NCI-H345 treated with DMSO at 0.1 percent for 48 hours (cell line): ENCODE measurements at regions not wholly inside any gene's neighbourhood (a gene's known extent, or its start where the extent isn't known, plus 50 kb on each side); places are given as distances from the start of the nearest gene placed in this dataset.

Source experiments
- DNase-seq: peaks from one replicate; lab custom pipeline; 2025; ENCODE audit not compliant: unreplicated experiment; lab: John Stamatoyannopoulos, UW

DNA sequence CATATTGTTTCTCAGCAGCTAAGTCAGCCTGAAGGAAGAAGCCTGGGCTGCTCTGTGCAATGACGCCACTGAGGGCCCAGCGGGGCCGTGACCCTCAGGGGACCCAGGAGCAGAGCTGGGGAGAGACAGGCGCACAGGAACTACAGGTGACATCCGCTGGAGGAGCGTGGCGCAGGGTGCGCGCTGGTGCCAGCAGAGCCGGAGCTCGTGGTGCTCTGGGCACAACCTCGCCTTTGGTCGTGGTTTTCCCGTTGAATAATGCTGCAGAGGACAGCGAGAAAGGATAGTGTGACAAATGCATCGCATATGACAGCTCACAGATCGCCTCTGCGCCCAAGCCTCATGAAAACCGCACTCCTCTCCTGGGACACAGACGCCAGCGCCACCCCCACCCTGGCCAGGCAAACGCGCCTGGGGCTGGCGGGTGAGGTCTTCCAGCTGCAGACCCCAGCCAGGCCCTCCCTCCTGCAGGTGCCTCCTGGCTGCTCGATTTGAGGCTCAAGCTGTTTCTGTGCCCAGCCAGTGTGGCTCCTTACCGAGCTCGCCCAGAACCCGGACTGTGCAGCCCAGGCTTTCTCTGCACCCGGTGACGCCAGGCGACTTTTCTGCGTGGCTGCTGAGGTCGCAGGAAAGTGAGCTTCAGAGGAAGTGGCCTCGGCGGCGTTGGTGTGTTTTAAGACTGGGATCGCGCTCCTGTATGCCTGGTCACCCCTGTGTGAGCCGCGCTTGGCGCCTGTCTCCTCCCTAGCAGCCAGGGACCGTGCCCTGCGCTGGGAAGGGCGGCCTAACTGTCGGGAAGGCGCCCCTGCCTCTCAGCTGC, 583.1 kb upstream of the HS6ST1 start:
- no peak for DNase-seq

DNA sequence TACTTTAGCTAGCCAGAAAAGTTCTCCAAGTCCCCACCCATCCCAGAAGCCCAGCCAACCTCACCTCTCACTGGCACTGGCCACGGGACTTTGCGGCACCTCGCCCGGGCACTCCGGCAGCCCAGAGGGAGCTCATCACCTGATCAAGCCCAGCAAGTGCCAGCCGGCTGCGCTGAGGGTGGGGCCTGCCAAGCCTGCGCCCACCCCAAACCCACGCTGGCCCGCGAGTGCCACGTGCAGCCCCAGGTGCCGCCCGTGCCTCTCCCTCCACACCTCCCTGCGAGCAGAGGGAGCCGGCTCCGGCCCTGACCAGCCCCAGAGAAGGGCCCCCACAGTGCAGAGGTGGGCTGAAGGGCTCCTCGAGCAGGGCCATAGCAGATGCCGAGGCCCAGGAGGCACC, 585.0 kb upstream of the HS6ST1 start:
- DNase-seq, result no peak

- no peak for DNase-seq
These were observed 592.6 kb upstream of the HS6ST1 start for GRCh38 chr2:128911276-128911675.

GRCh38 chr2:128914320-128914719, 595.7 kb upstream of the HS6ST1 start:
- DNase-seq, result no peak

DNA sequence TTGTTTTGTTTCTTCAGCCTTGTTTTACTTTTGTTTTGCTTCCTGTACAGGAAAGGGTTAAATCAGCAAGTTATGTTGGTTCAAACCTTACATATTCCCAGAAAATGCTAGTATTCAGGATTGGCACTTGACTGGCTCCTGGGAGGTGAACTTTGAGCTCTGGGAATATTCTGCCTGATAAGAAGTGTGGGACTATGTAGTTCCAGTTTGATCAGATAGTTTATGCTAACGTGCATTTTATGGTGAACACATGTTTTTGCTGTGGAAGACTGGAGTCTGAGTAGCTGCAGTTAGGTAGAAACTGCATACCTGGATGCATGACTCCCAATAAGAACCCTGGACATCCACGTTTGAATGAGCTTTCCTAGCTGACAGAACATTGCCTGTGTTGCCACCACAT, 603.1 kb upstream of the HS6ST1 start:
- no peak for DNase-seq

DNA sequence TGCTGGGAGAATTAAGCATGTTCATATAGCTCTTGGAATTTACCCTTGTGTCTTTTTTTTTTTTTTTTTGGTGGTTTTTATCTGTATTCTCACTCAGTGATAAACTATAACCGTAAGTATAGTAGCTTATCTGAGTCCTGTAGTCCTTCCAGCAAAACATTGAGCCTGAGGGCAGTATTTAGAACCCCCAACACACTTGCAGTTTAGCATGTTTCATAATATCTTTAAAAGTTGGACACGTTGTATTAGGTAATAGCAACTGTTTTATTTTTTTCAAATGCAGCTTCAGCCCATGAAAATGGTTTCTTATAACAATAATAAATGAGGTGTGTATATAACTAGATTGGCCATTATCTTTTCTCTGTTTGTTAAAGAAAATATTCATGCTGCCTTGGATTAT, 603.5 kb upstream of the HS6ST1 start:
- DNase-seq, result no peak

DNA sequence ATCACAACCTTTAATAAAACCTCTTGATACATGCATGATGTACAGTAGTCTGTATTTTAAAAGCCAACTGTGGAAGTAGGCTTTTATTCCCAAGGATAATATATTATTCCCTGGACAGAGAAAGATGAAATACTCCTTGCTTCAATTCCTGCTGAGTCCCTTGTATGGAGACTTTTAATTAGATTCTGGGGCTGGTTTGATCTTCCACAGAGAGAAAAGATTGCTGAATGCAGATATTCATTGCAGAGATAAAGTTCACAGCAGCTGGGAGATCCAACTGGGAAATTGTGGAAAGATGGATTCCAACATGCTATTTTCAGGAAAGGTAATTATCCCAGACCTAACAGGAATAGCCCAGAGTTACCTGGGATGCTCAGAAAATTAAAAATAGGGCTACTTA, 607.0 kb upstream of the HS6ST1 start:
- no peak for DNase-seq

GRCh38 chr2:128930101-128930500, 611.4 kb upstream of the HS6ST1 start:
- DNase-seq, result no peak

DNA sequence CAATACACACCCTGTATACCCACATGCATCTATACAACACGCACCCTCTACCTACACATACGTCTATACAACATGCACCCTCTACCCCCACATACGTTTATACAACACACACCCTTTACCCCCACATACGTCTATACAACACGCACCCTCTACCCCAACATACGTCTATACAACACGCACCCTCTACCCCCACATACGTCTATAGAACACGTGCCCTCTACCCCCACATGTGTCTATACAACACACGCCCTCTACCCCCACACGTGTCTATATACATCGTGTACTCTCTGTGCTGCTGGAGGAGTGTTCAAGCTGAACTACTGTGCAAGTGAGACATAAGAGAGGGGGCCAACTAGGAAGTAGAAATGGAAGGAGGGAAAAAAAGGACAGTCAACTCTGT, 621.7 kb upstream of the HS6ST1 start:
- DNase-seq, result no peak

- peak; percentile 26 for DNase-seq
These were observed 623.1 kb upstream of the HS6ST1 start for GRCh38 chr2:128941751-128942150.

- no peak for DNase-seq
These were observed 630.7 kb upstream of the HS6ST1 start for GRCh38 chr2:128949360-128949759.

DNA sequence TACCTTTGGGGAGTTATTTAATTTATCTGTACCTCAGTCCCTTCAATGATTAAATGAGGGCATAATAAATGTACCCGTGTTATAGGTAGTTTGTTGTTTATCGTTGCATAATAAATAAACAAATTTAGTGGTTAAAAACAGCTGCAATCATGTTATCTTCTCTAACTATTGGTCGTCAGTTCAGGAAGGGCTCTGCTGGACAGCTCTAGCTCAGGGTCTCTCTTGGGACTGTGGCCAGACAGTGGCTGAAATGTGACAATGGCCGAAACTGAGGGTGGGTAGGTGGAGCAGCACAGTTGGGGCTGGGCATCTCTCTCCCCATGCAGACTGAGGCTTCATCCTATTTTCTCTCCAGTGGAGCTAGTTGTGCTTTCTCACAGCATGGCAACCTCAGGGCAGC, 632.1 kb upstream of the HS6ST1 start:
- no peak for DNase-seq

DNA sequence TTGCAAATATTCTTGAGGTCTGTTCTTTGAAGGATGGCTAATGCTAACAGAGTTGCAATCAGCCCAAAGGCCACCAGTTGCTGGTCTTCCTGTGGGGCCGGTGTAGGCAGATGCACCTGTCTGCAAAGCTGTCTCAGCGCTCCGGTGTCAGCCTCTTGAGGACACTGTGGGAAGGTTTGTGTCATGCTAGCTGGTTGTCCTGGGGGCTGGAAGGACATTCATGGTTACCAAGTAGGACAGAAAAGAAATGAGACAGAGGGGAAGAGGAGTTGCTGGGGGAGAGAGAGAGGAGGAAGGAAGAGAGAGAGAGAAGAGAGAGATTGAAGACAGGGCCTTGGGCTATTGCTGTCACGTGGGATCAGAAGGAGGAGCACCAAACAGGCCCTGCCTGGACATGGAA, 639.6 kb upstream of the HS6ST1 start:
- no peak for DNase-seq

- DNase-seq, result no peak
These were observed 649.0 kb upstream of the HS6ST1 start for GRCh38 chr2:128967646-128968045.

DNA sequence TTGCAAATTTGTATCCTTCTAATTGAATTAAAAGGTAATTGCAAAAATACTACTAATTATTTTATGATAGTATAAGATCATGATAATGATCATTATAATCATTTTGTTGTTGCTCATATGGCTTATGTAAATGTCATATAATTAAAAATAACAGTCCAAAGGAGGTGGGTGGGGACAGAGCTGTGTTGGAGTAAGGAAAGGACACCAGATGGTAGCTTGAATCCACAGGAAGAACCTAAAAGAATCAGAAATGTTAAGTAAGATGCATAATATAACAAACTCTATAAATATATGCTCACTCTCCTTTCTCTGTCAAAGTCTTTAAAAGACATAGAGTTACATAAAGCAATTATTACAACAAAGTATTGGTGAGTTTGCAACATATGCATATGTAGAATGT, 650.7 kb upstream of the HS6ST1 start:
- no peak for DNase-seq

DNA sequence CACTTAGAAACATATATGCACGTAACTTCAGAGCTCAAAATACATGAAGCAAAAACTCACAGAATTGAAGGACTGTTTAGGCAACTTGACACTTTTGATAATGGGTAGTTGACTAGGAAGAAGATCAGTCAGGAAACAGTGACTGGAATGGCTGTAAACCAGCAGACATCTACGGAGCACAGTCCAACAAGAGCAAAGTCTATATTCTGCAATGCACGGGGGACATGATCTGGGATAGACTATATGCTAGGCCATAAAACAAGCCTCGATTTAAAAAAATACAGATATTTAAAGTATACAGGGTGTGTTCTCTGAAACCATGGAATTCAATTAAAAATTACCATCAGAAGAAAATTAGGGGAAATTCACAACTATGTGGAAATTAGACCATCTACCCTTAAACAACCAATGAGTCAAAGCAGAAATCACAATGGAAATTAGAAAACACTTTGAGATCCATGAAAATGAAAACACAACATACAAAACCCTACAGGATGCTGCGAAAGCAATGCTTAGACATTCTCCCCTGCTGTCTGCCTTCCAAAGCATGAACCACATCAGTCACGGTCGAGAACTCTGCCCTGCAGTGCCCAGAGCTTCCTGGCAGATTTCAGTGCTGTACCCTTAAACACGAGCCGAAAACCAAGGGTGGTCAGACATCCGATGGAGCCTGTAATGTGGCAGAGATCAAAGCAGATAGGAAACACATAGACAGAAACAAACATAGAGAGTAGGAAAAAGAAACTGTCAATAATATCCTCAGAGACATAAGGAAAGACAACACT, 651.9 kb upstream of the HS6ST1 start:
- no peak for DNase-seq

DNA sequence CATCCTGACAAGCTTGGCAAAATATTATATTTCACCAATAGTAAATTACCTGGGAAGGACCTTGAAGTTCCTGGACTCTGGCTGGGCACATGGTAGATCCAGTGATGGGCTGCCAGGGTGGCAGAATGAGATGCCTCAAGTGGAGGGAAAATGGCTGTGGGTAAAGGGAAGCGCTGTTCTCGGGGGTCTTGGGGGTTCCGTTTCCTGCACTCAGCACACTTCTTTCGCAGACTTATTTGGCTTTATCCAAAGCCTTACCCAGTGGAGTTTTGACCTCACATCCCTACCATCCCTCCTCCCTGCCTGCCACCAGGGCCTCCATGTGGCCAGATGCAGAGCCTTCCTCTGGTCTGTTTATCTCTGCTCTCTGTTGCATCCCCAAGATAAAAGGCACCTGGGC, 654.9 kb upstream of the HS6ST1 start:
- no peak for DNase-seq

DNA sequence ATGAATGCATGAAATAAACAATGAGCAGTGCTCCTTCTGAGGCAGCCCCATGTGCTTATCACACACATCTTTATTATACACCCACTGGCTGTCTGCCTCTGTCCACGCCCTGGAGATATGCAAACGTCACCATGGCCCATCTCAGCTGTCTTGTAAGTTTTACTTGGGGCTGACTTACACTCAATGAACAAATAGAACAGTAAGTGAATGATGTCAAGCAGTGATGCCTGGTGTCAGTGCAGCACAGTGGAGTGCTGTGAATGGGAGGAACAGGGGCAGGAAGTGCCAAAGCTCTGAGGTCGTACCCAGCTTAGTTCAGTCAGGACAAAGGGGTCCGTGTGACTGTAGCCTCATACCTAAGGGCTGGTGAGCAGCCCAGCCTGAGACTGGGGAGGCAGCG, 659.5 kb upstream of the HS6ST1 start:
- no peak for DNase-seq

GRCh38 chr2:128979182-128979581, 660.5 kb upstream of the HS6ST1 start:
- no peak for DNase-seq

DNA sequence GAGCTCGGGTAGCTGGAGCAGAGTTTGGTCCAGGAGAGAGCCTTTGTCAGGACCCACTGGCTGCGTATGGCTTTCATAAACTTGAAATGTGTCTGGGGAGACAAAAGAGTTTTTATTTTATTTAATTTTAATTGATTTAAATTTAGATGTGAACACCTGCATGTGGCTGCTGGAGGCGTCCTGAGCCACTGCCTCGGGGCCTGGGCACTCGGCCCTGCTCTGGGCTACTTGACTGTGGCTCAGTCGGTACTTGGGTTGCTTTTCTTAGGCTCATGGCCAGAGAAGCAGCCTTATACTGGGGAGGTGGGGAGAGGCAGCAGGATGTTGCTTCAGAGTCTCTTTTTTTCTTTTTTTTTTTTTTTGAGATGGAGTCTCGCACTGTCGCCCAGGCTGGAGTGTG, 661.8 kb upstream of the HS6ST1 start:
- DNase-seq, result no peak

DNA sequence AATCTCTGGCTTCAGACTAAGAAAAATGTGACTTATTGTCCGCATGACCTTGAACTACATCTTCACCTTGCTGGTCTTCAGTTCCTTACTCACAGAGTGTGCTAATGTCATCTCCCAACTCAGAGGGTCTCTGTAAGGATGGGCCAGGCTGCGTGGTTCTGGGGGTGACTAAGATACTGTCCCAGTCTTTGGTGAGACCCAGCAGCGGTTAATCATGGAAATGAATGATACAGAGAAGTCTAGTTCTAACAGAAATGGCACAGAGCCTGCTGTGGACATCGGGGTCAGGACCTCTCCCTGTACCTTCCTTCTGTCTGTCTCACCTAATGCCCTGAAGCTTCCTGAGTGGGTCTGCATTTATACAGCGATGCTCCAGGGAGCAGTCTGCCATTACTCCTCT, 662.7 kb upstream of the HS6ST1 start:
- DNase-seq, result no peak

DNA sequence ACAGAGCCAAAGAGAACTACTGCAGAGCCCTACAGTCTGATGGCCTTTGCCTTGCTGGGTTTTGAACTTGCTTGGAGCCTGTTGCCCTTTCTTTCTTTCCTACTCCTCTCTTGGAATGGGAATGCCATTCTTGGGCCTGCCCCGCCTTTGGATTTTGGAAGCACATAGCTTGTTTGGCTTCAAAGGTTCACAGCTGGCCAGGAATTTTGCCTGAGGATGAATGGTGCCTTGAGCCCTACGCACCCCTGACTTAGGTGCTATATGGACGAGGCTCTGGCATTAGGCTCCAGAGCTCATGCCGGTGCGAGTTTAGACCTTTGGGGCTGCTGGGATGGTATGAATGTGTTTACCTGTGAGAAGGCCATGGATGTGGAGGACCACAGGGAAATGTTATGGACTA, 663.3 kb upstream of the HS6ST1 start:
- DNase-seq, result no peak

- no peak for DNase-seq
These were observed 664.0 kb upstream of the HS6ST1 start for GRCh38 chr2:128982670-128983069.
